ENCODE measurements at regions not wholly inside any gene's neighbourhood (a gene's known extent, or its start where the extent isn't known, plus 50 kb on each side); places are given as distances from the start of the nearest gene placed in this dataset.
A peak's percentile ranks its signal among the peaks of the same experiment; 100 is the strongest.

GRCh38 chr4:38416450-38417014 is 247.5 kb upstream of the KLF3 start:
- WGBS (ENCODE audit: low lambda C conversion rate) = 100% methylated on average over 1 of the region's 1 CpG
- ATAC-seq = peak; percentile 77
- CTCF ChIA-PET (ENCODE audit: low intra/inter-chr PET ratio, low total read pairs) = no interaction called here
- TF ChIP-seq, protein P1, sequence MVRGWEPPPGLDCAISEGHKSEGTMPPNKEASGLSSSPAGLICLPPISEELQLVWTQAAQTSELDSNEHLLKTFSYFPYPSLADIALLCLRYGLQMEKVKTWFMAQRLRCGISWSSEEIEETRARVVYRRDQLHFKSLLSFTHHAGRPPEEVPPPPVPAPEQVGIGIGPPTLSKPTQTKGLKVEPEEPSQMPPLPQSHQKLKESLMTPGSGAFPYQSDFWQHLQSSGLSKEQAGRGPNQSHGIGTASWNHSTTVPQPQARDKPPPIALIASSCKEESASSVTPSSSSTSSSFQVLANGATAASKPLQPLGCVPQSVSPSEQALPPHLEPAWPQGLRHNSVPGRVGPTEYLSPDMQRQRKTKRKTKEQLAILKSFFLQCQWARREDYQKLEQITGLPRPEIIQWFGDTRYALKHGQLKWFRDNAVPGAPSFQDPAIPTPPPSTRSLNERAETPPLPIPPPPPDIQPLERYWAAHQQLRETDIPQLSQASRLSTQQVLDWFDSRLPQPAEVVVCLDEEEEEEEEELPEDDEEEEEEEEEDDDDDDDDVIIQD (CRISPR knock-in tag; IDR thresholded peaks at IDR 0.05; ENCODE audit: low read depth) = peak; percentile 44; the same call in 1 of the 2 replicates
- TF ChIP-seq NCOA2 (CRISPR knock-in tag; IDR thresholded peaks at IDR 0.05) (0 out of 2 replicates have a peak, but pooled peaks have one; percentile 42), ZNF614 (CRISPR knock-in tag; IDR thresholded peaks at IDR 0.05; ENCODE audit: borderline replicate concordance) (0 out of 2 replicates have a peak, but pooled peaks have one; percentile 43), RBAK (CRISPR knock-in tag; IDR thresholded peaks at IDR 0.05) (no peak), SOX6 (IDR thresholded peaks at IDR 0.05) (no peak), SOX6 (CRISPR knock-in tag; IDR thresholded peaks at IDR 0.05) (peak; percentile 70), NAIF1 (CRISPR knock-in tag; IDR thresholded peaks at IDR 0.05; ENCODE audit: borderline replicate concordance) (no peak), ZNF639 (CRISPR knock-in tag; conservative IDR thresholded peaks at IDR 0.05) (no peak), ELF3 (CRISPR knock-in tag; IDR thresholded peaks at IDR 0.05) (peak; percentile 51; the same call in 1 of the 2 replicates), TBX2 (CRISPR knock-in tag; IDR thresholded peaks at IDR 0.05; ENCODE audit: borderline replicate concordance) (peak; percentile 18; the same call in 1 of the 2 replicates), EP300 (IDR thresholded peaks at IDR 0.05; ENCODE audit: low read depth in 2 of 2, low read length in 2 of 2) (peak in 1 of 2 experiments; percentile 52; a peak in 1 of 4 replicates), EP300 (CRISPR knock-in tag; IDR thresholded peaks at IDR 0.05; ENCODE audit: borderline replicate concordance) (no peak), ZBTB20 (CRISPR knock-in tag; IDR thresholded peaks at IDR 0.05; ENCODE audit: borderline replicate concordance, low read depth) (0 out of 2 replicates have a peak, but pooled peaks have one; percentile 23), RARA (CRISPR knock-in tag; IDR thresholded peaks at IDR 0.05) (peak; percentile 58; the same call in 1 of the 2 replicates), GATAD2A (CRISPR knock-in tag; IDR thresholded peaks at IDR 0.05) (peak; percentile 39; the same call in 1 of the 2 replicates)
- TF ChIP-seq, protein P2, sequence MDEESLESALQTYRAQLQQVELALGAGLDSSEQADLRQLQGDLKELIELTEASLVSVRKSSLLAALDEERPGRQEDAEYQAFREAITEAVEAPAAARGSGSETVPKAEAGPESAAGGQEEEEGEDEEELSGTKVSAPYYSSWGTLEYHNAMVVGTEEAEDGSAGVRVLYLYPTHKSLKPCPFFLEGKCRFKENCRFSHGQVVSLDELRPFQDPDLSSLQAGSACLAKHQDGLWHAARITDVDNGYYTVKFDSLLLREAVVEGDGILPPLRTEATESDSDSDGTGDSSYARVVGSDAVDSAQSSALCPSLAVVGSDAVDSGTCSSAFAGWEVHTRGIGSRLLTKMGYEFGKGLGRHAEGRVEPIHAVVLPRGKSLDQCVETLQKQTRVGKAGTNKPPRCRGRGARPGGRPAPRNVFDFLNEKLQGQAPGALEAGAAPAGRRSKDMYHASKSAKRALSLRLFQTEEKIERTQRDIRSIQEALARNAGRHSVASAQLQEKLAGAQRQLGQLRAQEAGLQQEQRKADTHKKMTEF (CRISPR knock-in tag; IDR thresholded peaks at IDR 0.05) = 0 out of 2 replicates have a peak, but pooled peaks have one; percentile 20
- TF ChIP-seq, protein P3, sequence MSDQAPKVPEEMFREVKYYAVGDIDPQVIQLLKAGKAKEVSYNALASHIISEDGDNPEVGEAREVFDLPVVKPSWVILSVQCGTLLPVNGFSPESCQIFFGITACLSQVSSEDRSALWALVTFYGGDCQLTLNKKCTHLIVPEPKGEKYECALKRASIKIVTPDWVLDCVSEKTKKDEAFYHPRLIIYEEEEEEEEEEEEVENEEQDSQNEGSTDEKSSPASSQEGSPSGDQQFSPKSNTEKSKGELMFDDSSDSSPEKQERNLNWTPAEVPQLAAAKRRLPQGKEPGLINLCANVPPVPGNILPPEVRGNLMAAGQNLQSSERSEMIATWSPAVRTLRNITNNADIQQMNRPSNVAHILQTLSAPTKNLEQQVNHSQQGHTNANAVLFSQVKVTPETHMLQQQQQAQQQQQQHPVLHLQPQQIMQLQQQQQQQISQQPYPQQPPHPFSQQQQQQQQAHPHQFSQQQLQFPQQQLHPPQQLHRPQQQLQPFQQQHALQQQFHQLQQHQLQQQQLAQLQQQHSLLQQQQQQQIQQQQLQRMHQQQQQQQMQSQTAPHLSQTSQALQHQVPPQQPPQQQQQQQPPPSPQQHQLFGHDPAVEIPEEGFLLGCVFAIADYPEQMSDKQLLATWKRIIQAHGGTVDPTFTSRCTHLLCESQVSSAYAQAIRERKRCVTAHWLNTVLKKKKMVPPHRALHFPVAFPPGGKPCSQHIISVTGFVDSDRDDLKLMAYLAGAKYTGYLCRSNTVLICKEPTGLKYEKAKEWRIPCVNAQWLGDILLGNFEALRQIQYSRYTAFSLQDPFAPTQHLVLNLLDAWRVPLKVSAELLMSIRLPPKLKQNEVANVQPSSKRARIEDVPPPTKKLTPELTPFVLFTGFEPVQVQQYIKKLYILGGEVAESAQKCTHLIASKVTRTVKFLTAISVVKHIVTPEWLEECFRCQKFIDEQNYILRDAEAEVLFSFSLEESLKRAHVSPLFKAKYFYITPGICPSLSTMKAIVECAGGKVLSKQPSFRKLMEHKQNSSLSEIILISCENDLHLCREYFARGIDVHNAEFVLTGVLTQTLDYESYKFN (CRISPR knock-in tag; conservative IDR thresholded peaks at IDR 0.05) = peak; percentile 37; the same call in 1 of the 2 replicates

More at GRCh38 chr4:38416450-38417014, 247.5 kb upstream of the KLF3 start:
- in situ Hi-C loops (cut with HindIII; ENCODE audit: extremely low pct_ligation_motif_present, low pct_unique_long_range_greater_than_20kb) = no loop called here
- no peak overlapping the region for H3K9ac ChIP-seq (ENCODE audit: insufficient read depth, low read depth, low read length)
- no TSS peak for BruUV-seq (replicated peaks)
- intact Hi-C loops (cut with micrococcal nuclease; ENCODE audit: unreplicated experiment) = no loop called here
- H3K79me2 ChIP-seq (ENCODE audit: insufficient read depth, low read length) = no peaks in the 10 kb centered on the region
- H3K27me3 ChIP-seq (ENCODE audit: control insufficient read depth in 1 of 2, insufficient read depth in 2 of 2, low read length in 2 of 2) = no peaks in the 10 kb centered on the region
- DNase-seq (ENCODE audit: low spot score) = peak; percentile 83
- H3K27ac ChIP-seq (ENCODE audit: extremely low read length, insufficient read depth, low read length) = peak overlapping the region; percentile 50
- POLR2A ChIA-PET = no interaction called here
- no peaks in the 10 kb centered on the region for H4K20me1 ChIP-seq (ENCODE audit: insufficient read depth, low read length)
- H3K4me3 ChIP-seq (replicated peaks in 1 of 3; ENCODE audit: insufficient read depth in 1 of 3, low read depth in 2 of 3, low read length in 3 of 3) = no peak overlapping the region
- FAIRE-seq = no peak
- H3K36me3 ChIP-seq (replicated peaks in 1 of 2; ENCODE audit: control insufficient read depth in 1 of 2, insufficient read depth in 2 of 2, low read length in 2 of 2) = no peaks in the 10 kb centered on the region
- H2AFZ ChIP-seq (ENCODE audit: low read length) = no peak overlapping the region
- H3K4me2 ChIP-seq (ENCODE audit: low read depth, low read length) = no peak overlapping the region
- H3K9me3 ChIP-seq (ENCODE audit: low read length) = peaks cover 14% of the 10 kb centered on the region
- peaks cover 65% of the 10 kb centered on the region for H3K4me1 ChIP-seq (ENCODE audit: insufficient read depth, low read length)
